GM12892 (cell line): ENCODE measurements at regions not wholly inside any gene's neighbourhood (a gene's known extent, or its start where the extent isn't known, plus 50 kb on each side); places are given as distances from the start of the nearest gene placed in this dataset.

Source experiments
- POLR2A ChIP-seq: IDR thresholded peaks from 2 replicates; pipeline ENCODE4 v1.6.1; 2011; ENCODE audit warnings: low read depth, low read length, control low read depth
- POLR2AphosphoS5 ChIP-seq: IDR thresholded peaks from 2 replicates; pipeline ENCODE4 v1.6.1; 2011; ENCODE audit warnings: low read depth, low read length, control low read depth

GRCh38 chr13:20291675-20292074 is 59.6 kb upstream of the GJB6 start:
- TF ChIP-seq POLR2AphosphoS5 (no peak), POLR2A (no peak)
